GM21737 (cell line): ENCODE measurements at regions not wholly inside any gene's neighbourhood (a gene's known extent, or its start where the extent isn't known, plus 50 kb on each side); places are given as distances from the start of the nearest gene placed in this dataset.
"Not testable (repeated sequence)": the region's sequence is repeated elsewhere in the genome, so short reads cannot be mapped to it uniquely, and the experiment has no call there.

ENCODE experiments used
- ATAC-seq: cut with Tn5 transposase; IDR thresholded peaks from one replicate; pipeline ENCODE4 v1.9.1; 2021; ENCODE audit warnings: mild to moderate bottlenecking, moderate library complexity; ENCODE audit not compliant: unreplicated experiment

DNA sequence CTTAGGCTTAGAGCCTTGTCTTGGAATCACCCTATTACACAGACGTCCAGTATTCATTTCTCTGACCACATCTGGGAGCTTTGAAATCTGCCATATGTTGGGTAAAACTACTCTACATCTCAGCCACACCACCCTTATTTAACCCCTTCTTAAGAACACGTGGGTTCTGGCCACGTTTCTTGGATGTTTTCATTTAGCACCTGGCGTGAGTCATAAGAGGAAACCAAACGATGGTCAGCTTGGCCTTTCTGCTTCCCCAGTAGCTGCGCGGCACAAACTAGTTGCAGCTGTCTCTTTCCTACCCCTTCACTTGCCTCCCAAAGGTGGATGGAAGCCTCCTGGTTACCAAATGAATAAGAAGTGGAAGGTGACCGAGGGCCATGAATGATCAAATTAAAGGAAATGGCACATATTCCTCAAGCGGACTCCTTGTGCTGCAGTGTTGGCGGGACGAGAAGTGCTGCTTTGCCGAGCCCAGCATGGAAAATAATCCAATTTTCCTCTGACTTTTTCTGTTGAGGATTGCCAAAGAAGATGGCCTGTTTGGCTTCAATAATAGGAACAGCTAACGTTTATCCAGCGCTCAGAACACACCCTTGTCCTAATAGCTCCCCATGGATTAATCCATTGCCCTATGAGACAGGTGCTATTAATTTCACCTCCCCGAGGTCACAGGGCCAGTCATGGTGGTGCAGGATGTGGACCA lies 154.1 kb downstream of the ZNF664 start:
- no peak for ATAC-seq

DNA sequence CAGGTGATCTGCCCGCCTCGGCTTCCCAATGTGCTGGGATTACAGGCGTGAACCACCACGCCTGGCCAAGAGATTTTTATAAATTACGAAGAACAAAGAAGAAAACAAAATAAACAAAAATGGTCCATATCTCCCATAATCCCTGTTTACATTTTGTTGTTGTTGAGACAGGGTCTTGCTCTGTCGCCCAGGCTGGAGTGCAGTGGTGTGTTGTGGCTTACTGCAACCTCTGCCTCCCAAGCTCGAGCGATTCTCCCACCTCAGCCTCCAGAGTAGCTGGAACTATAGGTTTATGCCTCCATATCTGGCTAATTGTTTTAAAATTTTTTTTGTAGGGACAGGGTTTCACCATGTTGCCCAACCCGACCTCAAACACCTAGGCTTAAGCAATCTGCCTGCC lies 156.1 kb downstream of the ZNF664 start:
- ATAC-seq, result no peak

- no peak for ATAC-seq
Measured at GRCh38 chr12:124130691-124131591, 157.9 kb downstream of the ZNF664 start.

- ATAC-seq, result no peak
Measured at GRCh38 chr12:124131659-124132058, 158.6 kb downstream of the ZNF664 start.

GRCh38 chr12:124132530-124132929 lies 159.5 kb downstream of the ZNF664 start:
- ATAC-seq, result no peak

GRCh38 chr12:124136796-124137195 lies 158.1 kb upstream of the RFLNA start:
- no peak for ATAC-seq

GRCh38 chr12:124140944-124141486 lies 153.9 kb upstream of the RFLNA start:
- ATAC-seq, result no peak

- ATAC-seq, result not testable (repeated sequence)
Measured at GRCh38 chr12:124141611-124142010, 153.3 kb upstream of the RFLNA start.

DNA sequence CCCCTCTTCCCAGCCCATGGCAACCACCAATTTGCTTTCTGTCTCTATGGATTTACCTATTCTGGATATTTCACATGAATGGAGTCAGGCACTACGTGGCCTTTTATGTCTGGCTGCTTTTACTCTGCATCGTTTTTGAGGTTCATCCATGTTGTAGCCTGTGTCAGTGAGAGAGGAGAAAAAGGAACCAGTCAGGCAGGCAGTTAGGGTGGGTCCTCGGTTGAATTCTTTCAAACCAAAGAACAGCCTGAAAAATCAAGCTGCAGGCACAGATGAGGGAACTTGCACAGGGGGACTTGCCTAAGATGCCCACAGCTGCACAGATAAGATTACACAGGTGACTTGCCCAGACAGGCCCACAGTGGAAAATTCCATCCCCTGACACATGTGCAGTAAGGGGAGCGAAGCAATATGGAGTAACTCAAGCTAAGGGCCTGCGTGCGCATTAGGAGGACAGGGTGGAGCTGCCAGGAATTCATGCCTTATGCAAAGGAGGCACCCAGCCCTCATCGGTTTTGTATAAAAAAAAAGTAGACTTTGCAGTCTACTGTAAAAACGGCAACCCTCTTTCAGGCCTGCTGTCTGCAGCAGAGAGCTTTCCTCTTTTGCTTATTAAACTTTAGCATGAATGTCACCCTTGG lies 152.4 kb upstream of the RFLNA start:
- no peak for ATAC-seq

- no peak for ATAC-seq
Measured at GRCh38 chr12:124143726-124144125, 151.2 kb upstream of the RFLNA start.

DNA sequence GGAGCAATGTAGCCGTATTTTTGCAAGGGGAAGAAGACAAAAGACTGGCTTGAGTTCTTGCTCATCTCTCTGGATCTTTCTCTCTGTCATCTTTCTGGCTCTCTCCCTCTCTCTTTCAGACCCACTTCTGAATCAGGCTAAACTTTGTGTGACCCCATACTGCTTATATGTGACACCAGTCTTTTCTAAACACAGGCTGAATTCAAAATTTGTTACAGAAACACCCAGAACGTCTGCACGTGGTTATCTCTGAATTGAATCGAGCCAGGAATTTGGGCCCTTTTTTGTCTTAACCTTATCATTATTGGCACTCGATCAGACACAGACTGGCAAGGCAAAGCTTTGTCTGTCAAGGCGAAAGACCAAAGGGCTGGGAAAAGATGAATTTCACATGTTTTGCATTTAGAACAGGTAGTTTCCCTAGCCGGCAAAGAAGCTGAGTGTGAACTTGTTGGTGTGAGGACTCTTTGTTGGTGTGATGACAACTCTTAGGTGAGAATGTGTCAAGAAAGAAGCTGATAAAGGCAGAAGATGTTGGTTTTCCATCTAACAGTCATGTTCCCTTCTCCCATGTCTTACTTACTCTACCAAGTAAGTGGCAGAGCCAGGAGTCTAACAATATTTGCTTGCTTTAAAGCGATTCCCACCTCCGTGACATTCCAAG lies 150.2 kb upstream of the RFLNA start:
- ATAC-seq, result no peak

DNA sequence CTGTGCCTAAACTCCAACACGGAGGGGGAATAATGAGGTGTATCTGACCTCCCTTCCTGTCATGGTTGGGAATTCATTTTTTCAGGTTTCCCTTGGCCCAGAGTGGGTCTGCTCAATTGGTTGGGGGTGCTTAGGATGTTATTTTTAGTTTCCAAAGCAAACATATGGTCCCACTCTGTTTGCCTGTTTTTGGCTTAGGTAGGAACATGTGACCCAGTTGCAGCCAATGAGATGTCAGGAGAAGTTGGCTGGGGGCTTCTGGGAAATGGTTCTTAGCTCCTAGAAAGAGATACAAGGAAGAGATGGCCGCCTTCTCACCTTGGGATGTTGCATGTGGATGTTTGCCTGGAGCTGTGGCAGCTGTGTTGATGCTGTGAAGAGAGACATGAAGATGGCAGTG lies 147.9 kb upstream of the RFLNA start:
- ATAC-seq, result no peak

DNA sequence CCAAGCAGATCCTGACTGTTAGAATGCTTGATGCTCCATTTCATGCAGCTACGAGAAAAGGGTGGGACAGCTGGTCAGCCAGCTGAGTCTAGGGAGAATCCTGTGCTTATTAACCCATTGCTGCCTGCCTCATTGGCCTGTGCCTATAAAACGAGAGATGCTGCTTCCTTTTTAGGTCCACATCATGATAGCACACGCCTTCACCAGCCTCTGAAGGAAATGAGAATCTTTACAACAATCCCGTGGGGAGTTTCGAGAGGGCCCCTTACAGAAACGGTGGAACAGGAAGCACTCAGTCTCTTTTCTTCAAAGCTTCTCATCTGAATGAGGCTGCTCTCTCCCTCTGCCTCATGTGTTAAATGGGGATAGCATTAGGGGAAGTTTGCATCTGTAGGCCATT lies 147.3 kb upstream of the RFLNA start:
- ATAC-seq, result no peak

DNA sequence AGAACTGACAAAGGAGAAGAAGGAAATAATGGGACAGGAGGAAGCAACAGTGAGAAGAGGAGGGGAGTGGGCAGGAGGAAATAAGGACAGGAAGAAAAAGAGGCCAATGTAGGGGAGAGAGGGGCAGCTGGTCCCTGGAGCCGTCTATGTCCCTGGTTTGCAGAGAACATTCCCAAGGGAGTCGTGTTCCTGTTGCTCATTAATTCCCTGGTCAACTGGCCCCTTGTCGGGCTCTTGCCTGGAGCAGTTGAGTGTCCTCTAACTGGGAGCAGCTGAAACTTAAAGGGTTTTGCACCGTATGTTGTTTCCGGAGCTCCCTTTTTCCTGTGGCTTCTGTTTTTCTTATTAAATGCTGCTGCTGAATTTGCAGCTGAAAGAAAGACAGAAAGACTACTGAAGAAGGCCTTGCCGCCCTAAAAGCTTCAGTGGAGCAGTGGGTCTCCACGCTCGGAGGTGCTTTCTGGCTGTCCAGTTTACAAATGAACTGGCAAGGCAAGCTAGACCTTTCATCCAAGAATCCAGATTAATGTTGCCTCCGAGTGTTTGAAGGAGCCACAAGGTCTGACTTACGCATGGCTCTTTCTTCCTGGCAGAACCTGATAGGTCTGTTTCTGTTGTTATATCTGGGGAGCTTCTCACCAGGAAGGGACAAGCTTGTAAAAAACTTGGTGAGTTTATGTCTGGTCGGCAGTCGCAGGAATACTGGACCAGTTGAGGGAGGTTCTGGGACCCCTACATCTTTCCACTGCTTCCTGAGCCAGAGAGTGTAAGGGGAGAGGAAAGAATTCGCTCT lies 146.2 kb upstream of the RFLNA start:
- ATAC-seq, result no peak

- ATAC-seq, result no peak
Measured at GRCh38 chr12:124149287-124149686, 145.6 kb upstream of the RFLNA start.

DNA sequence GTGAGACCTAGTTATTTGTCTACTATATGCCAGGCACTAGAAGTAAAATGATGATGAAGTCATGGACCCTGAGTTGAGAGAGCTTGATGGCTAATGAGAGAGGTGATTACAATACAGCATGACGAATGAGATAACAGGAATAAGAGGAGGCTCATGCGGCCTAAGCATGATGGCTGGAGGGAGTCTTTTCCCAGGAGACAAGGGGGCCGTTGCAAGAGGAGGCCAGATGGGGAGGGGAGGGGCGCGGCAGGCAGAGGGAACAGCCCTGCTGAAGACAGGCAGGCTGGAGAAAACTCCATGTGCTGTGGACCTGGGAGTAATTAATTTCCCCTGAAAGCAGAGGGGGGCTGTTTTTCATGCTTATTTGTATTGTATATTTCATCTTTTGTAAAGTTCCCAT lies 144.7 kb upstream of the RFLNA start:
- ATAC-seq, result no peak

DNA sequence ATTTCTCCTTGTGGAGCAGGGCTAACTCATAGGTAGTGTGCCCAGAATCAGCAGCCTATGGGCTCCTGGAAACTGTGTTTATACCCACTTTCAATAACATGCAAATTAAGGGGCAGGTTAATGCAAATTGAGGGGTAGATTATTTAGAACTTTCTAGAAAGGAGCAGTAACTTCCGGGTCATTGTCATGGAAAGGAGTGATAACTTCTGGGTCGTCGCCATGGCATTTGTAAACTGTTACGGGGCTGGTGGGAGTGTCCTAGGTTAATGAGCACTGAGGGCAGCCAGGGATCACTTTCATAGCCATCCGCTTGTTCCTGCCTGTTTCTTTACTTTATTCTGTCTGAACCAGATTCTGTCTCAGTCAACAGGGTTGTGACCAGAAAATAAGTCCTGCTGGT lies 143.3 kb upstream of the RFLNA start:
- ATAC-seq, result no peak

- ATAC-seq, result no peak
Measured at GRCh38 chr12:124152731-124153130, 142.2 kb upstream of the RFLNA start.

DNA sequence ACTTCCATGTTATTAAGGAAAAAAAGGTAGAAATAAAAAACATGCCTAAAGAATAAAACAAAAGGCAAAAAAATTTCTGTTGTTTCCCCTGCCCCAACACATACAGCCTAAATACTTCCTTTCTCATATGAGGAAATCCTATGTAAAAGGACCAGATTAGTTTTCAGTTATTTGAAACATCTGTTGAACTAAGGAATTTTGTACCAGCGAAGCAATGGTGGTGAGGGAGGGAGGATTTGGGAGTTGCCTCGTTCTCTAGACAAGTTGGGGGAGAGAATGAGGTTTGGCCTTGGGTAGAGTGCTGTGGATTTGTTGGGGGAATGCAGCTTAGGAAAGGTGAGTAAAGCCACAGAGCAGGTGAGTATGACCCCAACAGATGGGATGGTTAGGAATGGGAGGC lies 141.5 kb upstream of the RFLNA start:
- no peak for ATAC-seq

DNA sequence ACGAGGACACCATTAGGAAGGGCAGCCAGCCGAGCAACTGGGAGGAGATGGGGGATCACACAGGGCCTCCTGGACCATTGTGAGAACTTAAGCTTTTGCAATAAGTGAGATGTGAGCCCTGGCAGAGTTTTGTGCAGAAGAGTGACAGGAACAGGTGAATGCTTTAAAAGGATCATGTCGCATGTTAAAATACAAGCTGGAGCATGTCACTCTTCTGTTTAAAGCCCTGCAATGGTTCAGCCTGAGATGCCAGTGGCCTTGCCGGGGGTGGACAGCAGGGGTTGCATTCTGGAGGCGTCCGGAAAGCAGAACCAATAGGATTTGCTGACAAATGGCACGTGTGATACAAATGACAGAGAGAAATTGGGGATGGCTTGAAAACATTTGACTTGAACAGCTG lies 137.5 kb upstream of the RFLNA start:
- no peak for ATAC-seq
